ENCODE measurements at regions not wholly inside any gene's neighbourhood (a gene's known extent, or its start where the extent isn't known, plus 50 kb on each side); places are given as distances from the start of the nearest gene placed in this dataset.

GRCh38 chr18:71252351-71252865, 963.6 kb downstream of the SOCS6 start:
- H3K4me3 ChIP-seq (ENCODE audit: low read depth, low read length) = no peak overlapping the region
- no peak for DNase-seq (ENCODE audit: low read depth)

GRCh38 chr18:71250191-71250590, 961.3 kb downstream of the SOCS6 start:
- TF ChIP-seq CTCF (IDR thresholded peaks at IDR 0.05; ENCODE audit: control insufficient read depth, extremely low read depth, insufficient read depth) = no peak
- no peak for DNase-seq (ENCODE audit: low read depth)
- H3K4me3 ChIP-seq (ENCODE audit: low read depth, low read length) = no peak overlapping the region

More at GRCh38 chr18:71252351-71252865, 963.6 kb downstream of the SOCS6 start:
- no peak for TF ChIP-seq CTCF (IDR thresholded peaks at IDR 0.05; ENCODE audit: control insufficient read depth, extremely low read depth, insufficient read depth)

- no peak for TF ChIP-seq CTCF (IDR thresholded peaks at IDR 0.05; ENCODE audit: control insufficient read depth, extremely low read depth, insufficient read depth)
- DNase-seq (ENCODE audit: low read depth) = no peak
- no peak overlapping the region for H3K4me3 ChIP-seq (ENCODE audit: low read depth, low read length)
Observed at GRCh38 chr18:71249791-71250190, 960.9 kb downstream of the SOCS6 start.

- no peak for TF ChIP-seq CTCF (IDR thresholded peaks at IDR 0.05; ENCODE audit: control insufficient read depth, extremely low read depth, insufficient read depth)
- no peak for DNase-seq (ENCODE audit: low read depth)
- no peak overlapping the region for H3K4me3 ChIP-seq (ENCODE audit: low read depth, low read length)
Observed at GRCh38 chr18:71242981-71243380, 954.1 kb downstream of the SOCS6 start.

- no peak for TF ChIP-seq CTCF (IDR thresholded peaks at IDR 0.05; ENCODE audit: control insufficient read depth, extremely low read depth, insufficient read depth)
- DNase-seq (ENCODE audit: low read depth) = no peak
- H3K4me3 ChIP-seq (ENCODE audit: low read depth, low read length) = no peak overlapping the region
Observed at GRCh38 chr18:71238974-71239624, 950.3 kb downstream of the SOCS6 start.

- TF ChIP-seq CTCF (IDR thresholded peaks at IDR 0.05; ENCODE audit: control insufficient read depth, extremely low read depth, insufficient read depth) = no peak
- no peak for DNase-seq (ENCODE audit: low read depth)
- H3K4me3 ChIP-seq (ENCODE audit: low read depth, low read length) = no peak overlapping the region
Observed at GRCh38 chr18:71237641-71238040, 948.8 kb downstream of the SOCS6 start.

- H3K4me3 ChIP-seq (ENCODE audit: low read depth, low read length) = no peak overlapping the region
- TF ChIP-seq CTCF (IDR thresholded peaks at IDR 0.05; ENCODE audit: control insufficient read depth, extremely low read depth, insufficient read depth) = no peak
- no peak for DNase-seq (ENCODE audit: low read depth)
Observed at GRCh38 chr18:71233177-71233576, 944.3 kb downstream of the SOCS6 start.
